H1 (cell line): ENCODE measurements at regions not wholly inside any gene's neighbourhood (a gene's known extent, or its start where the extent isn't known, plus 50 kb on each side); places are given as distances from the start of the nearest gene placed in this dataset.

Experiments
- CEBPB ChIP-seq: IDR thresholded peaks from 2 replicates; pipeline ENCODE4 v1.6.1; 2012; ENCODE audit warnings: low read depth, low read length
- JUN ChIP-seq: IDR thresholded peaks from 2 replicates; pipeline ENCODE4 v1.6.1; 2011; ENCODE audit warnings: low read depth, mild to moderate bottlenecking, improper control_type of control experiment, low read length
- POU5F1 ChIP-seq: IDR thresholded peaks from 2 replicates; pipeline ENCODE4 v1.6.1; 2011; ENCODE audit warnings: low read depth, mild to moderate bottlenecking, low read length, moderate library complexity
- RAD21 ChIP-seq, 2 experiments: IDR thresholded peaks in 1 of 2; conservative IDR thresholded peaks in 1 of 2; 2 replicates each; pipeline ENCODE4 v1.6.1; 2011; ENCODE audit warnings: low read depth in 2 of 2, low read length in 2 of 2, improper control_type of control experiment in 1 of 2, inconsistent platforms in 1 of 2, mild to moderate bottlenecking in 1 of 2, moderate library complexity in 1 of 2

DNA sequence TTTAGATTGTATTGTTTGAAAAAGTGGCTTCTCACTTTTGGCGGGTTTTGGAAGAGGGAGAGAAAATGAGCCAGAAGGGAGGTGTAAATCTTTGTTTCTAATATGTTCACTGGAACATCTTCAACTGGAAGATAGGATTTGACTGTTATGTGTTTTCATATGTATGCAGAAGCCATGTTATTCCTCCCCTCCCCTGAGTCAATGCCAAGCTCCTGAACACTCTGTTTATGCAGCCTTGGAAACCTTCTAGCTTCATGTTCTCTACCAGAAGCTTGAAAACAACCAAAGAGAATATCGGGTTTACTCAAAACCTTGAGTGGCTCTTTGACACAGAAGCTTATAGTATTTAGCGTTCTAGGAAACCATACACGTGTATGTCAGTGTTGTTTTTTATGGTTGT lies 279.1 kb downstream of the PRL start (continued):
- no peak for TF ChIP-seq JUN
- TF ChIP-seq POU5F1 = no peak
- no peak for TF ChIP-seq CEBPB
- no peak for TF ChIP-seq RAD21 (IDR thresholded peaks at IDR 0.05 in 1 of 2, conservative IDR thresholded peaks at IDR 0.05 in 1 of 2; ENCODE audit: low read depth in 2 of 2, low read length in 2 of 2)
